GM19099 (cell line): ENCODE measurements at regions not wholly inside any gene's neighbourhood (a gene's known extent, or its start where the extent isn't known, plus 50 kb on each side); places are given as distances from the start of the nearest gene placed in this dataset.

Source experiments
- POLR2A ChIP-seq: IDR thresholded peaks from 3 replicates; pipeline ENCODE4 v1.6.1; 2011; ENCODE audit warnings: low read depth; ENCODE audit not compliant: insufficient read length; ENCODE audit errors: extremely low read depth

DNA sequence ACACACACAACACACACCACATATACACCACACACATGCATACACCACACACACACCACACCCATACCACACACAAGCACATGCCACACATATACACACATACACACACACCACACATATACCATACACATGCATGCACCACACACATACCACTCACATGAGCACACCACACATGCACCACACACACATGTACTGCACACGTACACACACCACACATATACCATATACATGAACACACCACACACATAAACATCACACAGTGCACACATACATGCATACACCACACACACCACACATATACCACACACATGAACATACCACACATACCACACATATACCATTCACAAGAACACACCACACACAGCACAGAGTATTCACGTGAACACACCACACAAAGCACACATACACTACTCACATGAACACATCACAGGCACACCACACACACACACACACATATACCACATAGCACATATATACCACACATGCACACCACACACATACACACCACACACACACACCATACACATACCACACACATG lies 219.9 kb upstream of the RAB6C start:
- no peak for TF ChIP-seq POLR2A

DNA sequence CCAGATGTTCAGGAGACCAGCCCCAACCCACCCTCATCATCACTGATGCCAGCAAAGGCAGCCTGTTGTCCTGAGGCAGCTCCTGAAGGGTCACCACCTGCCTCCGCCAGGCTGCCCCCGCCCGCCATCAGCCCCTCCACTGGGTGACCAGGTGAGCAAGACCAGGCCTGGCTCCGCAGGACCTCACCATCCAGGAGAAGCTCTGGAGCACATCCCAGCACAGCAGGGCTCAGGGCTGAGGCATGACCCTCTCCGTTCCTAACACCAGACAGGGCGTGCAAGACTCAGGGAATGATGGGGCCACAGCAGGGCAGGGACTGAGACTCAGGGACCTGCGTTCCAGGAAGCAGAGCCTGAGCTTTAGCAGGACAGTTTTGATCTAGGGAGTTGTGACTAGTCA lies 218.8 kb upstream of the RAB6C start:
- no peak for TF ChIP-seq POLR2A

DNA sequence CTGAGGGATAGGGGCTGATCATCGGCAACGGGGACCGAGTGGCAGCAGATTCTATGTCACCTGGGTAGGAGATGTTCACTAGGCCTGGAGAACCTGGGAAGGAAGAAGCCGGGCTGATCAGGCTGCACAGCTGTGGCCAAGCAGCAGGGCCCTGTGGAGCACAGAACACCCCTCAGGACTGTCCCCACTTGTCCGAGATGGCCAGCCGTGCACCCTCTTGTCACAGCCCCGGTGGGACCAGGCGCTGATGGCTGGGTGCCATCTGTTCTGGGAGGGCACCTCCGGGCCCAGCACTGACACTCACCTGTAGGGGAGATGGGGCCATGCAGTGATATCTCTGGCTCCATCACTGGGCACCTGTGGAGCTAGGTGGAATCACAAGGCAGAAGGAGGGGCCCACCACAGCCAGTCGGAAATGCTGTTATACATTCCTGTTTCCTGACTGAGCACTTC lies 217.9 kb upstream of the RAB6C start:
- TF ChIP-seq POLR2A, result no peak

DNA sequence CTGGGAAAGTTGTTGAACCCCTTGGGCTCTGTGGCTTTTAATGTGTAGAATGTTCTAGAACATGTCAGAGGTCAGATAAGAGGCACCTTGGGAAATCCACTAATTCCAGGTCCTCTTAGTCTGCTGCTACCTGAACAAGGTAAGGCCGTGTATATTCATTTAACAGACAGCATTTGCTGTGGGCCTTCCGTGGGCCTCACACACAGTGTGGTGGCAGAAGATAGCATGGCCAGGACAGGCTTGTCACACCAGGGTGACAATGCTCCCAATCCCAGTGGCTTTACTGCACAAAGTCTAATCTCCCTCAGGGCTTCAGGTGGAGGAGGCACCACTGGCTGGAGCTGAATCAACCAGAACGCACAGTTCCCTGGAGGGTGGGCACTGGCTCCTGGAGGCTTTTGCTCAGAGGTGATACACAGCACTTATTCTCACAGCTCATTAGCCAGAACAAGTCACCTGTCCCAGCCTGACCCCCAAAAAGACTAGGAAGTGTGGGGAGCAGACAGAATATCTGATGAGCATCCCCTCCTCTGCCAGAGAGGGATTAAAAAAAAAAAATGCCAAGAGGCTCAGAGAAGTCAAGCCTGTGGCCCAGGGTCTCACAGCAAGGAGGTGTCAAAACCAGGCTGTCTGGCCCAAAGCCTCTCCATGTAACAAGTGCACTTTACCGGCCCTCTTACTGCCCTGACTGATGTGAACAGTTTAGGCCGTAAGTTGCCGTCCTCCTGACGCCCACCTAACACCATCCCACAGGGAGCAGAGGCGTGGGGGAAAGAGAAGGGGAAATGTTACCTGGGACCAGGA lies 216.9 kb upstream of the RAB6C start:
- no peak for TF ChIP-seq POLR2A

DNA sequence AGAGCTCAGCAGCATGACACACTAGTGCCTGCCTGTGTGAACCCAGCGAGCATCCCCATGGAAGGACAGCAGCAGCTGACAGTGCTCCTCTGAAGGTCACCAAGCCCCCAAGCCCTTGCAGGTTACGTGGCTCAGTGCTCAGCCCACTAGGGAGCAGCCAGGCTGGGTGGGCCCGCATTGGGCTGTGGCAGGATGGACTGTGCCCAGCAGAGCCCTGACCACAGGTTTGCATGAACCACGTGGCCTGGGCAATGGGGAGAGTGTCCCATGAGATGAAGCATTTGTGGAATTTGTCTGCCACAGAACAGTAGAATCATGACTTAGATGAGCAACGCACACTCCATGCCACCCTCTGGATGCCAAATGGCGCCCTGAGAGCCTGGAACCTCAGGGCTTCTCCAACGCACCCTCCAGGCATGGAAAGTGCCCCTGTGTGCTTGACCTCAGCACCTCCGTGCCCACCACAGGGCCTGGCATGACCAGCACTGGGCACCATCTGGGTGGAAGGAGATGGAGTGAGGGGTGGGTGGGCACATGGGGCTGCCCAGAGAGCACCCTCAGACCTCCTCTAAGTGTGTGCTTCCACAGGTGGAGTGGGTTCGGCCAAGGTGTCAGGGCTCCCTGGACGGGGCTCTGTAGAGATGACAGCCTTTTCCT lies 216.1 kb upstream of the RAB6C start:
- TF ChIP-seq POLR2A, result no peak

DNA sequence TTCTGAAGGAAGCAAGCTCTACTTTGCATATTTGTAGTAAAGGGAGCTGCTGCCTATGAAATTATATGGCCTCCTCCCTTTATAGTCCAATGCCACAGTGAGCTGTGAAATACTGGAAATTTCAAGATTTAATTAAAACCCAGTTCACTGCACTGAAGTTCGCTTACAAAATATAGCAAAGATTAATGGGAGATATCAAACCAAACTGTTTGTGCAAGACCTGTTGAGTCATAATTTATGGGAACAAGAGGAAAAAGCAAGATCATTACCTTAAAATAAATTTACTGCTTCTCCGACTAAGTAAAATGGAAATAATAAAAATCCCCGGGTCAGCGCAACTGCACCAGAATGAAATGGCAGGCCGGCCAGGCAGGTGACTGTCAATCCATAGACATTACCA lies 215.5 kb upstream of the RAB6C start:
- no peak for TF ChIP-seq POLR2A

DNA sequence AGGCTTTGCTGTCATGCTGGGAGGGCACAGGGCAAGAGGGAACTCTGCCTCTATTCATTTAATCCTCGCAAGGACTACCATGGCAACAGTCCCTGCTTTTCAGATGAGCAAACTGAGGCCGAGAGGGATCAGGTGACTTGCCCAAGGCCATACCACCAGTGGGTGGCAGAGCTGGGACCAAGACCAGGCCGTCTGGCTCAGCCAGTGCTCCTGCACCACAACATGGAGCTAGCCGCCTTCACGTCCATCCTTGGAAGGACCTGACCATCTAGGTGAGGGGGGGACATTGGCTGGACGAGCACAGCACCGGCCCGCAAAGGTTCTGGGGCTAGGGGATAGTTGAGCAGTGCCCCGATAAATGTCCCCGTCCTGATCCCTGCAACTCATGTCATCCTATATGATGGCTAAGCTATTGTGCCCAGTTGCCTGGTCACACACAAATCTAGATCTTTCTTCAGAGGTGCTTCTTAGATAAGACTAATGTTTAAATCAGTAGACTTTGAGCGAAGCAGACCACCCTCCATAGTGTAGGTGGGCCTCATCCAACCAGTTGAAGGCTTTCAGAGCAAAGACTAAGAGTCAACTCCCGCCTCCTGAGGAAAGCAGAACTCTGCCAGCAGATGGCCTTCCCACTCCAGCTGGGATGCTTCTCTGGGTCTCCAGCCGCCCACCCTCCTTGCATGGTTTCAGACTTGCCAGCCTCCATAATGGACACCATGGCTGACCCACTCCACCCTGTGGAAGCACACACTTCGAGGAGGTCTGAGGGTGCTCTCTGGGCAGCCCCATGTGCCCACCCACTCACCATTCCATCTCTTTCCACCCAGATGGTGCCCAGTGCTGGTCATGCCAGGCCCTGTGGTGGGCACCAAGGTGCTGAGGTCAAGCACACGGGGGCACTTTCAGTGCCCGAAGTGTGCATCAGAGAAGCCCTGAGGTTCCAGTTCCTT lies 214.8 kb upstream of the RAB6C start:
- no peak for TF ChIP-seq POLR2A

DNA sequence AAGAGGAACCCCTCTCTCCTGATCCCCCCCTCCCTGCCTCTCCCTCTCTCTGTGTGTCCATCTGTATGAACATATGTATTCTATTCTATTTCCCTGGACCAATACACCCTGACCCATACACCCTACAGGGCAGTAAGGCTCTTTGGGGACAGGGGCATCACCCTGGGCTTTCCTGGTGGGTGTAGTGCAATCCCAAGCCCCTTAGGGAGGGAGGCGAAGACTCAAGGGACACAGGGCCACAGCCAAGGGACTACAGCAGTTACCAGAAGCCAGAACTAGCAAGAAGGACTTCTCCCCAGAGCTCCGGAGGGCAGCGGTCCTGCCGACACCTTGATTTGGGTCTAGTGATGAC lies 214.2 kb upstream of the RAB6C start:
- no peak for TF ChIP-seq POLR2A

DNA sequence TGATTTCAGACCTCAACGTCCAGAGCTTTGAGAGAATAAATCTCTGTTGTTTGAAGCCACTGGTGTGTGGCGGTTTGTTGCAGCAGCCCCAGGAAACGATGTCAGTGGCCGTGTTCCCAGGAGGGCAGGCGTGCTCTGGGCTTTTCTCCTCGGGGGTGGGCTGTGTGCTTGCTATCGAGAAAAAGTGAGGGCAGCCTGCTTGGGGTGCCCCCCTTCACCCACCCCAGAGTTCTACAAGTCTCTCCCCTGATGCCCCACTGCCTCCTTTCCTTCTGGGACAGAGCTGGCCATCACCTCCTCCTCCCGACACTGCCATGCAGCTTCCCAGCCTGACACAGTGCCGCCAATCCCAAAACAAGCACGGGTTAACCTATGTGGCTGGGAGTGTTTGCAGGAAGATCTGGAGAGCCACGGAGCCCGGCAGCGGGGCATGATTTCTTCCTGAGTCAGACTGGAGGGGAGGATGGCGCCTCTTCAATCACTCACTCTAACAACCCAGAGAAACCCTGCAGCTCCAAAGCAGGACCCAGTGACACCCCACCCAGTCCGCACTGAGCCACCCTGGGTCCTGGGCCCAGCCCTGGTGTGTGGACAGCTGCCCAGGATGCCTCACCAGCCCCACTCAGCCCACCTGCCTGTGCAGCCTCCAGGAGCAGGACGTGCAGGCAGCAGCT lies 213.7 kb upstream of the RAB6C start:
- TF ChIP-seq POLR2A, result no peak

DNA sequence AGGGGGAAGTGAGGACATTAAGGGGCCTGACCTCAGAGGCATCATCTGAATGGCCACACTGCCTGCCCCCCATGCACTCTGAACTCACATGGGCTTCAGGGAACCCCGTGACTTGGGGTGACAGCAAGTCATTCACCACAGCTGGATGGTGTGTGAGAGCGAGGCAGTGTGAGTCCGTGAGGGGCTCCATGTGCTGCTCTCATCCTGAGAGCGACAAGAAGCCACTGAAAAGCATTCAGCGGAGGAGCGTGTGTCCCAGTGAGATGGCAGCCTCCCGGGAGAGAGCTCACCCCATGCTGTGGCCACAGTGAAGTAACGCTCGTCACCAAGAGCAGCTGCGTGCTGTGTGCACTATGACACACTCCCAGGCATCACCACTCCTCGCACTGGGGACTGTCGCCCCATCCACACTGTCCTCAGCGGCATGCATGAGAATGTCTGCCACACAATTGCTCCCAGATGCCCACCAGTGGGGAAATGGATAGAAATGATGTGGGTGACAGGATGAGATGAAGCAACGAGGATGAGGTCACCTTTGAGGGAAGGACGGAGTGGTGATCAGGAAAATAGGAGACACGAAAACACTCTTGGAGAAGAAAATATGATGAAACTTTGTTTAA lies 213.0 kb upstream of the RAB6C start:
- TF ChIP-seq POLR2A, result no peak

DNA sequence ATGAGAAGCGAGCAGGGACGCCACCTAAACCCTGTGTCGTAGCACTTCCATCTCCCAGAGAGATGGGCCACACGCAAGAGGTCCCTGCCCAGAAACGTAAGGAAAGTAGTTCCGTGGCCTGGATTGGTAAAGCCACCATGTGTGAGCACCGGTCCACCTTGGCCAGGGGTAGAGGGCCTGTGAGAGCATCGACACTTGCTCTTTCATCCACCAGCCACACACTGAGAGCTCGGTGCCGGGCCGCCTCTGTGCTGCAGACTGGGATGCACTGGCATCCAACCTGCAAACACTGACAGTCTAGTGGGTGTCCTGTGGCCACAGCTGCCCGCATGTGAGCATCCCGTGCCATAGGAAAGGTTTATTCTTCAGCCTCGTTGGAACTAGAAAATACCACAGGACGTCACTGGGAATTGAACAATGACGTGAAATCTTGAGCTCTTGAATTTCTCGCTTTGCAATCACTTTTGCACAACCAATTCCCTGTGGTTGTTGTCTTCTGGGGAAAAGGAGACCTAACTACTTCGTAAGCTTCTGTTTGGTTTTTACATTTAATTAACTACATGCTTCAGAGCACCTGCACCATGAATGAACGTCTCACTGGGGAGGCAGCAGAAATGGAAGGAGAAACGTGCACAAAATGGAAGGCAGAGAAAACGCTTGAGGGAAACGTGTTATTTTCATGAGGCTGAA lies 212.0 kb upstream of the RAB6C start:
- TF ChIP-seq POLR2A, result no peak

DNA sequence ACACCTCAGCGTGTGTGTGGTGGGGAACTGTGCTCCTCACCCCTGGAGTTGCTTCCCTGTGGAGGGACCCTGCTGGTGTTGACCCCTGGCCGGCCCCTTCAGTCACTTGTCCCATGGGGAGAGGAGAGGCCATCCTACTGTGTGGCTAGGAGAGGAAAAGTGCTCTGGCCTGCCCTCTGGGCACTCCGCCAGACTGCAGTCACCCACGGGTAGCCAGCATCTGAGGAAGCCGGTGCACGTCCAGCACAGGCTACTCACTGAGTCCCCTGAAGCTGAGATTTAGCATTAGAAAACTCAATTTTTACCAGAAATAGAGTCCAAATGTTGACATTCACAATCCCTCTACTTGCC lies 211.5 kb upstream of the RAB6C start:
- no peak for TF ChIP-seq POLR2A

DNA sequence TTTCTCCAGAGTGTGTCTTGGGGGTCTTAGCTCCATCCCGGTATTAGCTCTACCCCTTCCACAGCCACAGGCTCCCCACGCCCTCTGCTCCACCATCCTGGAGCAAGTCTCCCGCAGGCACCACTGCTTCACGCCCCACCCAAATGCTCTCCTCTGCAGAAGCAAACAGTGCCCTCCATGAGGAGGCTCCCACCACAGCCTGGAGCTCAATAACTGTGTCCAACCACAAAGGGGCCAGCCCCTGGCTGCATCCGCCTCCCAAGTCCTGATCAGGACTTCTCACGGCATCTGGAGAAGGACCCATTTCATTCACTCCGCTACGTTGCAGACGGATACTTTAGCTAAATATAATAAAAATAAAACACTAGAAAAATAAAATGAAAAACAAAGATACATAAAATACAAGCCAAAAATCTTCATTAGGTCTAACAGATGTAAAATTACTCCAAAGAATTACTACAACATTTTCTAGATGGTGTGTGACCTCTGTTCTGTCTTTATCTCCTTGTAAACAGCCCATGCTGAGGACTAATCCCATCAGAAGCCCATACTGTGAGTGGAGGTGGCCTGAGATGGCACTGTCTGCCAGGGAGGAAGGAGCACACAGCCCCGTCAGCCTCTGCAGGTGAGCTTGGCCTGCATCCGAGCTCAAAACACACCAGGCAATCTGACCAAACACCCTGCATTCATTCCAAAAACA lies 210.8 kb upstream of the RAB6C start:
- no peak for TF ChIP-seq POLR2A

DNA sequence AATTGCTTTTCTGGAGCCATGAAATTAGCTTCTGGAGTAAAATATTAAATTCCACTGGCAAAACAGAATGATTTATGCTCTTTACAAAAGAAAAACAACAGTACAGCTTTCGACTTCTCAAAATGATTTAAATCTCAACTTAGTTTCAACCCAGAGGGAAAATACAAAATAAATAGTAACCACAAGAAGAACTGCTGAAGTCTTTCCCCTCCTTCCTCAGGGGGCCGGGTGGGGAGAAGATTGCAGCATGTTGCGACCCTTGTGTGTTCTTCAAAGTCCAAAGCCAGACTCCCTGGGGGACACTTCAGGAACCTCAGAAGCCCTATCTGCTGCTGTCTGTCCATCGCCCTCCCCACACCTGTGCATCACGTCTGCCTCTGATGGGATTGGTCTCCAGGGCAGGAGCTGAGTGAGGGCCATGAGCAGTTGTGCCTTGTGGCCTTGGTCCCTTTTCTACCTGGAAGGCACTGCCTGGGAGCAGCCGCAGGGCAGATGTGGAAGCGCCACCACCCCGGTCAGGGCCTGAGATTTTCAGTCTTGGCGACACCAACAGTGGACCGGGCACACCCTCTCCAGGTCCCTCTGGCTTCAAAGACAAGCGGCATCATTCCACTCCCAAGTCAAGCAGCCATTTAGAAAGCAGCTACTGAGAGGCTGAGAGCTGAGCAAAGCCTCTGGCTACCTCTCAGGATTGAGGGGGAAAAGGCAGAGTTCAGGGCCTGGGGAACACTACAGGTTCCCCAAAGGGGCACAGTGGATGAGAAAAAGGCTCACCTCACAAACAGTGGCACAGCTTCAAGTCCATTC lies 210.1 kb upstream of the RAB6C start:
- TF ChIP-seq POLR2A, result no peak
